Thoracic aorta (tissue), 2 donors: ENCODE measurements at regions not wholly inside any gene's neighbourhood (a gene's known extent, or its start where the extent isn't known, plus 50 kb on each side); places are given as distances from the start of the nearest gene placed in this dataset.
"Not testable (repeated sequence)": the region's sequence is repeated elsewhere in the genome, so short reads cannot be mapped to it uniquely, and the experiment has no call there.

Experiments used
- ATAC-seq: fragments of 150-250 bp; one replicate; pipeline ENCODE4 v1.8.0; 2017; ENCODE audit warnings: low read depth; ENCODE audit not compliant: insufficient number of reproducible peaks, low FRiP score
- DNase-seq: peaks from one replicate; pipeline ENCODE4 v3.0.0-alpha.2; 2020; ENCODE audit warnings: low spot score
- H3K27ac ChIP-seq, 2 donors: fragments of 200-600 bp; sonication (generic); 1 replicate in 1 of 2; 2 replicates in 1 of 2; pipeline ENCODE4 v1.5.1; 2016; ENCODE audit warnings: mild to moderate bottlenecking in 2 of 2, moderate library complexity in 2 of 2
- H3K27me3 ChIP-seq: fragments of 200-600 bp; sonication (generic); replicated peaks from 2 replicates; pipeline ENCODE4 v1.6.0; 2016; ENCODE audit warnings: mild to moderate bottlenecking; ENCODE audit not compliant: insufficient read depth
- H3K36me3 ChIP-seq: fragments of 200-600 bp; sonication (generic); one replicate; pipeline ENCODE4 v1.5.1; 2016
- H3K4me1 ChIP-seq, 2 donors: fragments of 200-600 bp; sonication (generic); 1 replicate in 1 of 2; 2 replicates in 1 of 2; pipeline versions ENCODE4 v1.5.1 to v1.6.0; 2016; ENCODE audit warnings: low read depth in 2 of 2, mild to moderate bottlenecking in 1 of 2; ENCODE audit not compliant: control insufficient read depth in 1 of 2
- H3K4me3 ChIP-seq: fragments of 200-600 bp; sonication (generic); 2 replicates; pipeline ENCODE4 v1.5.1; 2016; ENCODE audit warnings: mild to moderate bottlenecking
- H3K9me3 ChIP-seq: fragments of 200-600 bp; sonication (generic); 2 replicates; pipeline ENCODE4 v1.5.1; 2016
- CTCF ChIP-seq: fragments of 200-600 bp; sonication (generic); IDR thresholded peaks from one replicate; pipeline ENCODE4 v1.5.1; 2019; ENCODE audit warnings: antibody characterized with exemption

- DNase-seq (no peak), ATAC-seq (no peak)
- Histone ChIP-seq H3K27me3 (no peaks in the 10 kb centered on the region), H3K4me1 (no peaks in the 10 kb centered on the region), H3K27ac (no peak overlapping the region), H3K9me3 (no peaks in the 10 kb centered on the region), H3K36me3 (no peaks in the 10 kb centered on the region), H3K4me3 (no peak overlapping the region)
- TF ChIP-seq CTCF, result no peak
These were observed 401.6 kb downstream of the BUD13 start for GRCh38 chr11:116371146-116371545.

GRCh38 chr11:116368784-116369183 lies 404.0 kb downstream of the BUD13 start:
- no peaks in the 10 kb centered on the region for H3K9me3 ChIP-seq
- no peaks in the 10 kb centered on the region for H3K36me3 ChIP-seq
- no peak overlapping the region for H3K4me3 ChIP-seq
- ATAC-seq (no peak), DNase-seq (no peak)
- no peak overlapping the region for H3K27ac ChIP-seq
- H3K4me1 ChIP-seq, result no peaks in the 10 kb centered on the region
- no peaks in the 10 kb centered on the region for H3K27me3 ChIP-seq
- no peak for TF ChIP-seq CTCF

DNA sequence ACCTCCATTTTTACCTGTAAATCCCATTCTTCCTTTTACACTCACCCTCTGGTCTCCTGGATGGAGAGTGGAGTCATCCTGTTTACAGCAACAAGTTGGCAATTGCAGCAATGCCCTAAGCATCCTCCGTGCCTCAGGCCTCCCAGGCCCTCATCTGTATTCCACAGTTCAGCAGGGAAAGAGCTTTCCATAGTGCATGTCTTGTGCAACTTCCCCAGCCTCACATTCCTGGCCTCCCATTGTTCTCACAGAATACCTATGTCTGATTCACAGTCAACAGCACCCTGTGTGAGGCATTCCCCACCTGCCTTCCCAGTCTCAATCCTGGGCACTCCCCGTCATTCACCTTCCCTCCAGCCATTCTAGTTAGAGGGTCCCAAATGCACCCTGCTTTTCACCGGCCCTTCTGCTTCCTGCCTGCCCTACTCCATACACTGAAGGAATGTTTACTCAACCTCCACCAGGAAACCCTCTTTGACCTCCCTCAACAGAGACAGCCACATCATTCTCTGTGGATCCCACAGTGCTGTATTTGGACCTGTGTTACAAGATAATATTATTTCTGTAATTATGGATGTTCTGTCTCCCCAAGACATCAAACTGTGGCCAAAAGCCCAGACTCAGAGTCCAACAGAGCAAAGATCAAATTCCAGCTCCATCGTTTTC lies 405.7 kb downstream of the BUD13 start:
- no peak overlapping the region for H3K27ac ChIP-seq
- H3K27me3 ChIP-seq, result no peaks in the 10 kb centered on the region
- no peak for TF ChIP-seq CTCF
- no peaks in the 10 kb centered on the region for H3K4me1 ChIP-seq
- no peaks in the 10 kb centered on the region for H3K36me3 ChIP-seq
- no peak for DNase-seq
- no peak for ATAC-seq
- no peaks in the 10 kb centered on the region for H3K9me3 ChIP-seq
- no peak overlapping the region for H3K4me3 ChIP-seq

GRCh38 chr11:116366451-116366850 lies 406.3 kb downstream of the BUD13 start:
- TF ChIP-seq CTCF, result no peak
- H3K4me3 ChIP-seq, result no peak overlapping the region
- no peaks in the 10 kb centered on the region for H3K36me3 ChIP-seq
- DNase-seq, result no peak
- no peaks in the 10 kb centered on the region for H3K27me3 ChIP-seq
- H3K27ac ChIP-seq, result no peak overlapping the region
- ATAC-seq, result no peak
- H3K9me3 ChIP-seq, result no peaks in the 10 kb centered on the region
- no peaks in the 10 kb centered on the region for H3K4me1 ChIP-seq

- H3K36me3 ChIP-seq, H3K4me3 ChIP-seq, H3K27me3 ChIP-seq, DNase-seq, ATAC-seq, H3K9me3 ChIP-seq, H3K27ac ChIP-seq, H3K4me1 ChIP-seq: not testable (repeated sequence)
These were observed 407.9 kb downstream of the BUD13 start for GRCh38 chr11:116364925-116365324.

DNA sequence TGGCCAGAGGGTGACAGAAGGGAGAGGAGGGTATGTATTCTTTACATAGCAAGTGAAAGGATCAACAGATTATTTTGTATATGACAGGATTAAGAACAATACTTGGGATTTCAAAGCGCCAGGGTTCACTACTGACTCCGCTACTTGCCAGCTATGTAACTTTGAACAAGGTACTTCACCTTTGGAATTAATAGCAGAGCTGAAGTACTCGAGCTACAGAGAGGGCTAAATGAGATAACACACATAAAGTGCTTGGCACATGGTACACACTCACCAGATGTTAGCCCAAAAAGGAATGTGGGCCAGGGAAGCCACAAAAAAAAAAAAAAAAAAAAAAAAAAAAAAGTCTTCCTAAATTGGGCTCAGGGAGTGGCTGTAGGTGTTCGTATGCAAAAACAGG lies 408.4 kb downstream of the BUD13 start:
- no peaks in the 10 kb centered on the region for H3K9me3 ChIP-seq
- no peak for ATAC-seq

More for the DNA sequence above, 408.4 kb downstream of the BUD13 start:
- no peak for DNase-seq
- H3K27me3 ChIP-seq, result no peaks in the 10 kb centered on the region
- no peak for TF ChIP-seq CTCF
- H3K4me1 ChIP-seq, result no peaks in the 10 kb centered on the region
- no peaks in the 10 kb centered on the region for H3K36me3 ChIP-seq
- H3K4me3 ChIP-seq, result no peak overlapping the region
- H3K27ac ChIP-seq, result no peak overlapping the region
